Neutrophil (primary cell): ENCODE measurements at regions not wholly inside any gene's neighbourhood (a gene's known extent, or its start where the extent isn't known, plus 50 kb on each side); places are given as distances from the start of the nearest gene placed in this dataset.

ENCODE experiments used
- H3K27ac ChIP-seq: fragments of 200-600 bp; sonication (generic); 2 replicates; pipeline ENCODE4 v1.5.1; 2016; ENCODE audit warnings: mild to moderate bottlenecking, moderate library complexity
- H3K27me3 ChIP-seq: fragments of 200-600 bp; sonication (generic); 2 replicates; pipeline ENCODE4 v1.6.0; 2016; ENCODE audit warnings: mild to moderate bottlenecking
- H3K36me3 ChIP-seq: fragments of 200-600 bp; sonication (generic); 2 replicates; pipeline ENCODE4 v1.5.1; 2017
- H3K4me1 ChIP-seq, 2 experiments: fragments of 200-600 bp in 1 of 2; sonication (generic) in 1 of 2; 1 replicate in 1 of 2; 2 replicates in 1 of 2; pipeline versions ENCODE4 v1.5.1 to v1.6.1; 2013 to 2016; ENCODE audit warnings: low read depth in 1 of 2, low read length in 1 of 2, mild to moderate bottlenecking in 1 of 2, moderate library complexity in 1 of 2; ENCODE audit not compliant: control insufficient read depth in 1 of 2, insufficient read depth in 1 of 2
- H3K4me3 ChIP-seq, 2 experiments: fragments of 200-600 bp in 1 of 2; sonication (generic) in 1 of 2; 1 replicate in 1 of 2; 2 replicates in 1 of 2; pipeline ENCODE4 v1.5.1; 2013 to 2016; ENCODE audit warnings: low read depth in 1 of 2, low read length in 1 of 2, mild to moderate bottlenecking in 1 of 2, moderate library complexity in 1 of 2
- H3K9me3 ChIP-seq: fragments of 200-600 bp; sonication (generic); 2 replicates; pipeline ENCODE4 v1.5.1; 2016
- TF ChIP-seq, protein P1 (sequence below): fragments of 200-600 bp; sonication (generic); IDR thresholded peaks from 2 replicates; pipeline ENCODE4 v1.5.1; 2016; ENCODE audit warnings: antibody characterized with exemption

DNA sequence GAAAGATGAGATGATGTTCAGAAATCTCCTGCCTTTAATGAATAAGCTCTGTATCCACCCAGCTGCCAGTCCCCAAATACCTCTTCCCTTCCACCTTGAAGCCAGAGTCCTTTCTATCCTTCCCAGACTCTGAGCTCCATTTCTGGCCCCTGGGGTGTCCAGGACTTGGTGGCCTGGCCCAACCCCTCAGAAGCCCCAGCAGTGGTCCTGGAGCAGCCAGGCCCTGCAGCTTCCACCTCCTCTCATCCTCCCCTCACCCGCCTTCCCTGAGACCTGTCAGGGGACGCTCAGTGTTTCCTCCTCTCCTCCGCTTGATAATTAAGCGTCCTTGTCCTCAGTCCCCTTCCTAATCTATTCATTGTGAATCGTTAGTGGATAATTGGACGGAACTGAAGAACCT, 95.2 kb upstream of the CCL1 start:
- Histone ChIP-seq H3K27ac (no peak overlapping the region), H3K27me3 (peaks cover 83% of the 10 kb centered on the region), H3K36me3 (no peaks in the 10 kb centered on the region), H3K9me3 (no peaks in the 10 kb centered on the region), H3K4me3 (no peak overlapping the region), H3K4me1 (no peaks in the 10 kb centered on the region)
- TF ChIP-seq, protein P1, sequence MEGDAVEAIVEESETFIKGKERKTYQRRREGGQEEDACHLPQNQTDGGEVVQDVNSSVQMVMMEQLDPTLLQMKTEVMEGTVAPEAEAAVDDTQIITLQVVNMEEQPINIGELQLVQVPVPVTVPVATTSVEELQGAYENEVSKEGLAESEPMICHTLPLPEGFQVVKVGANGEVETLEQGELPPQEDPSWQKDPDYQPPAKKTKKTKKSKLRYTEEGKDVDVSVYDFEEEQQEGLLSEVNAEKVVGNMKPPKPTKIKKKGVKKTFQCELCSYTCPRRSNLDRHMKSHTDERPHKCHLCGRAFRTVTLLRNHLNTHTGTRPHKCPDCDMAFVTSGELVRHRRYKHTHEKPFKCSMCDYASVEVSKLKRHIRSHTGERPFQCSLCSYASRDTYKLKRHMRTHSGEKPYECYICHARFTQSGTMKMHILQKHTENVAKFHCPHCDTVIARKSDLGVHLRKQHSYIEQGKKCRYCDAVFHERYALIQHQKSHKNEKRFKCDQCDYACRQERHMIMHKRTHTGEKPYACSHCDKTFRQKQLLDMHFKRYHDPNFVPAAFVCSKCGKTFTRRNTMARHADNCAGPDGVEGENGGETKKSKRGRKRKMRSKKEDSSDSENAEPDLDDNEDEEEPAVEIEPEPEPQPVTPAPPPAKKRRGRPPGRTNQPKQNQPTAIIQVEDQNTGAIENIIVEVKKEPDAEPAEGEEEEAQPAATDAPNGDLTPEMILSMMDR = no peak

DNA sequence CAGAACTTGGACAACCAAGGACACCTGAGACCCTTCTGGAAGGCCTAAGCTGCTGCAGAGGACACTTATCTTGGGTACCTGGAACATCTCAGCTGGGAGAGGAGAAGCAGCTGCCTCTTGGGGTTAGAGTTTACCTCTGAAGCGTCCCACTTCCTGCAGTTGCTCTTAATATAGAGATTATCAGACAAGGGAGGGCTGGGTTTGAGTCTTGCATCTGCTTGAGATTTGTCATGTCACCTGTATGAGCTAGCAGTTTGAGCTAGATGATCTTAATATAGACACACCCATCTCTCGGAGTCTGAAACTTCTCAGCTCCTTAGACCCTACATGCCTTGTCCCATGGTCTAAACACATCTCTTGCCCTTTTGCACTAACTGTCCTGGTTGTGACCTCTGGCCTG, 93.1 kb upstream of the CCL1 start:
- Histone ChIP-seq H3K9me3 (no peaks in the 10 kb centered on the region), H3K4me3 (no peak overlapping the region), H3K36me3 (no peaks in the 10 kb centered on the region), H3K4me1 (no peaks in the 10 kb centered on the region), H3K27ac (no peak overlapping the region), H3K27me3 (peaks cover 86% of the 10 kb centered on the region)
- TF ChIP-seq, protein P1 = no peak

DNA sequence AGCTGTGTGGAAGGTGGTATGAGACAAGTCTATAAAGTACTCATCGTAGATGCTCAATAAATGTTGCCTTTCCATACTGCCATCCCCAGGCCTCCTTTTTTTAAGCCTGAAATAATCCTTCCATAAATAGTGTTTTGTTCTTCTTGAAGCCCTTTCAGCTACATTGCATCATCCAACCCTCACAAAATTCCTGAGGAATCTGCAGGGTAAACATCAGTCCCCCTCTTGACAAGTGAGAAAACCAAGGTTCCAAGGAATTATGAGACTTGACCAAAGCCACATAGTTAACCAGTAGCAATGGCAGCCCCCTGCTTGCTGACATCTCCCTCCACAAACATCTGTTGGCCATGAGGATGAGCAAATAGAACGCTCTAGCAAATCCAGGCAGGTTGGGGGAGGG, 89.7 kb upstream of the CCL1 start:
- TF ChIP-seq, protein P1 = no peak
- H3K4me3 ChIP-seq = no peak overlapping the region
- no peaks in the 10 kb centered on the region for H3K4me1 ChIP-seq

DNA sequence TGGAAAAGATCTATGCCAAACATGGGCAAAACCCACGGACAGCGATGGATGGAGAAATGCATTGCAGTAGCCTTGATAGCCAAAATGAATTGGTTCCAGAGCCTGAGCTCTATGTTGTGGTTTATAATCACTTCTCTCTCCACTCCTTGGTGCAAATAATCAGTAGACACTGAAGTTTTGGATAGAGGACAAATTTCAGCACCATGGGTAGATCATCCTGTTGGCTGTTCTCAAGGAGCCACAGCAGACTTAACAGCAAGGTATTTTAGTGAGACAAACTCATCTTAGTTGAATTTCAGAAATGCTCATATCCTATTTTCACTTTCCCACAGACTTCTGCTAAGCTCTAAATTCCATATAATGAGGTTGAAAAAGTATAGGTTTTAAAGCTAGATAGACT, 88.3 kb upstream of the CCL1 start:
- TF ChIP-seq, protein P1 = no peak
- Histone ChIP-seq H3K36me3 (no peaks in the 10 kb centered on the region), H3K9me3 (no peaks in the 10 kb centered on the region), H3K4me3 (no peak overlapping the region), H3K27ac (no peak overlapping the region), H3K4me1 (no peaks in the 10 kb centered on the region), H3K27me3 (peaks cover 59% of the 10 kb centered on the region)

More for the DNA sequence above, 89.7 kb upstream of the CCL1 start:
- Histone ChIP-seq H3K27me3 (peaks cover 74% of the 10 kb centered on the region), H3K9me3 (no peaks in the 10 kb centered on the region), H3K36me3 (no peaks in the 10 kb centered on the region), H3K27ac (no peak overlapping the region)

DNA sequence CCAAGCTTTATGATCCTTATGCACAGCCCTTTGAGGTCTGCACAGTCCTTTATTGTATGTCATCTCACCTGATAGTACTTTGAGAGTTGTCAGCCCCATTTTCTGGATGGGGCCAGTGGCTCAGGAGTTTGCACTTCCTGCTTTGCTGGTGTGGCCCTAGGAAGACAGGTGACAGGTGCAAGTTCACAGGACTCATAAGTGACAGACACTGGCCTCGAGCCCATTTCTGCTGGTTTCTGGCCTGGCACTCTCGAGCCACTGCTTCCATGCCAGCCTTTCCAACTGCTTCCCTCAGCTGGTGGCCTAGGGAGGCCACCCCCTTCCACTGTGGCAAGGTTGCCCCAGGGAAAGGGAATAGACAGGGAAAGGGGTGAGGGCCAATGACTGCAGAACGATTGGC, 84.4 kb upstream of the CCL1 start:
- H3K36me3 ChIP-seq = no peaks in the 10 kb centered on the region
- TF ChIP-seq, protein P1 = no peak

DNA sequence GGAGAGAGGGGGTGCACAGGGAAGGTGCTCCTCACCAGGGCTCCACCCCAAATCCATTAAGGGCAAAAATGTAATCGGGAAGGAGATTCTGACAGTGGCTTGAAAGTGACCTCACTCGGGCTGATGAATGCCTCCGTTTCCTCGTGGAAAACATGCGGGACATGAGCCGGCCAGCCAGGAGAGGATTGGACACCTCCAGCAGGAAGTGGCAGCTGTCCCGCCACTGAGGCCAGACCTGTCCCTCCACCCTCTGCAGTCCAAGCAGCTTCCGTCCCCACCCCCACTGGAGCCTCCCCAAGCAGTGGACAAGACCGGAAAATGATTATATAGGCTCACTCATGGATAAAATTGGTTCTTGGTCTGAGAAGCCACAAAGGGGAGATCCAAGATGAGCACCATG, 82.1 kb upstream of the CCL1 start:
- TF ChIP-seq, protein P1 = no peak
- H3K27me3 ChIP-seq = peaks cover 58% of the 10 kb centered on the region
- H3K36me3 ChIP-seq = no peaks in the 10 kb centered on the region
- no peak overlapping the region for H3K4me3 ChIP-seq
- H3K27ac ChIP-seq = no peak overlapping the region
- H3K4me1 ChIP-seq = no peaks in the 10 kb centered on the region
- H3K9me3 ChIP-seq = no peaks in the 10 kb centered on the region

More for the DNA sequence above, 84.4 kb upstream of the CCL1 start:
- H3K27me3 ChIP-seq = peaks cover 60% of the 10 kb centered on the region
- H3K4me1 ChIP-seq = no peaks in the 10 kb centered on the region
- no peaks in the 10 kb centered on the region for H3K9me3 ChIP-seq
- no peak overlapping the region for H3K4me3 ChIP-seq
- no peak overlapping the region for H3K27ac ChIP-seq
